Suprapubic skin (tissue), 3 donors: ENCODE measurements at regions not wholly inside any gene's neighbourhood (a gene's known extent, or its start where the extent isn't known, plus 50 kb on each side); places are given as distances from the start of the nearest gene placed in this dataset.

ENCODE experiments used
- CTCF ChIP-seq, 2 donors: fragments of 200-600 bp in 1 of 2; fragments of 450-650 bp in 1 of 2; sonication (generic) in 1 of 2; IDR thresholded peaks; one replicate each; pipeline ENCODE4 v1.5.1; 2016 to 2019; ENCODE audit warnings: antibody characterized with exemption in 2 of 2, mild to moderate bottlenecking in 1 of 2, moderate library complexity in 1 of 2
- POLR2AphosphoS5 ChIP-seq, 3 donors: sonication (generic); formaldehyde crosslinking; IDR thresholded peaks; one replicate each; pipeline ENCODE4 v1.6.1; 2017; ENCODE audit warnings: antibody characterized with exemption in 3 of 3

DNA sequence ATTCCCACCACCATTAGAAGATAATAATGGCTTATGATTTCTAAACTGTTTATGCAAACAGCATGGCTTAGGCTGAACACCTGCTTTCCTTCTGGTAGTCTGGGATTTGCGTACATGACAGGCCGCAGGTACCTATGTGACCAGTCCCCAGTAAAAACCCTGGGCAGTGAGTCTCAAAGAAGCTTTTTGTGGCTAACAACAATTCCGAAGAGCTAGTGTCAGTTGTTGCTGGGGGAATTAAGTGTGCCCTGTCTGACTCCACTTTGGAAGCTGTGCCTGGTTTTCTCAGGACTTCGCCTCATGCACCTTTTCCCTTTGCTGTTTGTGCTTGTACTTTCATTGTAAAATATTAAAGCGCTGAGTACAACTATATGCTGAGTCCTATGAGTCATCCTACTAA lies 250.2 kb upstream of the MIR17HG start:
- no peak for TF ChIP-seq CTCF (IDR thresholded peaks at IDR 0.05)
- TF ChIP-seq POLR2AphosphoS5 (IDR thresholded peaks at IDR 0.05) = no peak
